ENCODE measurements at regions not wholly inside any gene's neighbourhood (a gene's known extent, or its start where the extent isn't known, plus 50 kb on each side); places are given as distances from the start of the nearest gene placed in this dataset.

DNA sequence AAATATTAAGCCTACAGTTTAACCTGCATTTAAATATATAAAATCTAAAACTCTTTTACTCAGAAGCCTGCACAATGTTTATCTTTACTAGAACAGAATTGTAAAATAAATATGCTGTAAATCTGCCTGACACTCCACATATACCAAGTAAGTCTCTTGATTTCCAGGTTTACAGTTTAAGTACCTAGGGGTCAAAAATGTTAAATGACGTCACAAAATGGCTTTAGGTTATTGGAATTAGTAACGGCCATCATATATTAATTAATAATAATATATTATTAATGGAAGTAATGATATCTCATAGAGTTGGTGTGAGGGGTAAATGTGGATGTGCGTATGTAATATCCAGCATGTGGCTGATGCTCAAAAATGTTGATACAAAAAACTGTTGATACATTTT lies 114.8 kb upstream of the ANO5 start (continued):
- TF ChIP-seq CBX3 (IDR thresholded peaks at IDR 0.05; ENCODE audit: borderline replicate concordance in 1 of 2, low read length in 2 of 2) (no peak), OTX1 (CRISPR knock-in tag; IDR thresholded peaks at IDR 0.05) (no peak), NCOA2 (IDR thresholded peaks at IDR 0.05; ENCODE audit: partially characterized antibody in 2 of 2) (no peak), BMI1 (IDR thresholded peaks at IDR 0.05; ENCODE audit: low read length) (no peak), PPARD (CRISPR knock-in tag; IDR thresholded peaks at IDR 0.05) (no peak), ETS2 (tag; IDR thresholded peaks at IDR 0.05; ENCODE audit: borderline replicate concordance, poor library complexity, severe bottlenecking) (no peak), MEF2A (IDR thresholded peaks at IDR 0.05; ENCODE audit: control insufficient read depth, low read depth, low read length) (no peak), TAF15 (IDR thresholded peaks at IDR 0.05; ENCODE audit: low read depth, low read length) (no peak)

DNA sequence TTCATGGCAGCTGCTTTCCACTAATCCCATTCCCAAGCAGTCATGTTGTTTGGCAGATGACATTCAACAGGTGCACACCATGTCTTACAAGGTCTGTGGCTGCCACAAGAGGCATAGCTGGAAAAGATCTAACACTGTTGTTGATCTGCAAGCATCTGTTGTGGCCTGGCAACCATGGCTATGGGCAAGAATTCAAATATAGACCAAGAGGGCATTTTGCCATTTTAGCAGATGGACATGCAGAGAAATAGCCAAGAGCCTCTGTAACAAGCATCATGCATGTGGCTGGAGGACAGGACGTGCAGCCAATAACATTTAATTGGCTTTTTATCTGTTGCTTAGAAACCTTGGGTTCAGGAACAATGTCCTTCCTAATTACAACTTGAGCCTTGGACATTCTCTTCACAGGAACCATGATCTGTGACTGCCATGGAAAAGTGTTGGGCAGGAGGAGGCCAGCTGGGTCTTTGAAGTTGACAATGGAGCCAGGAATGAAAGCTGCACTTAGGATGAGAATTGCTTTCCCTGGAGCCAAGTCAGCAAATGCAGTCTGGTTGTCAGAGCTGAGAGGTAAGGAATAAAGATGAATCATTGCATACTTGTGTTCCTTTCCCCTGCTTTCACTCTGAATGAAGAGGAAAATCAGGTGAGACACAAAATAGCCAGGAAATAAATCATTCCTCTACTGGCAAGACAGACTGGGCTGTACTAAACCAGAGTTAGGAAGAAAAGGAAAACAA lies 113.6 kb upstream of the ANO5 start:
- in situ Hi-C loops (cut with MboI) (no loop called here), intact Hi-C loops (cut with micrococcal nuclease) (no loop called here)
- Histone ChIP-seq H3K9ac (ENCODE audit: insufficient read depth in 1 of 2, low read depth in 2 of 2, low read length in 2 of 2) (no peak overlapping the region), H3K4me3 (no peak overlapping the region), H3K4me1 (replicated peaks in 1 of 2; ENCODE audit: control insufficient read depth in 2 of 2, insufficient read depth in 2 of 2, low read length in 2 of 2) (no peaks in the 10 kb centered on the region), H3K27me3 (ENCODE audit: control insufficient read depth in 2 of 2, insufficient read depth in 2 of 2, low read length in 2 of 2) (no peaks in the 10 kb centered on the region), H3K9me1 (ENCODE audit: control insufficient read depth, insufficient read depth, low read length) (no peaks in the 10 kb centered on the region), H4K20me1 (replicated peaks; ENCODE audit: control insufficient read depth, insufficient read depth, low read length) (no peaks in the 10 kb centered on the region), H3K4me2 (ENCODE audit: insufficient read depth, low read length) (no peak overlapping the region), H3K79me2 (ENCODE audit: control insufficient read depth, insufficient read depth, low read length) (no peaks in the 10 kb centered on the region), H3K27ac (ENCODE audit: extremely low read depth, low read depth, low read length) (no peak overlapping the region), H2AFZ (ENCODE audit: low read depth, low read length) (no peak overlapping the region), H3K36me3 (ENCODE audit: control insufficient read depth, insufficient read depth, low read length) (no peaks in the 10 kb centered on the region), H3K9me3 (replicated peaks; ENCODE audit: control insufficient read depth, insufficient read depth, low read depth, low read length) (no peaks in the 10 kb centered on the region)
- ATAC-seq (no peak), FAIRE-seq (no peak), DNase-seq (ENCODE audit: extremely low read depth in 1 of 4, low spot score in 3 of 4) (no peak)
- ChIA-PET CTCF (ENCODE audit: low intra/inter-chr PET ratio) (no interaction called here), POLR2A (no interaction called here)
- TF ChIP-seq ZNF561 (CRISPR knock-in tag; conservative IDR thresholded peaks at IDR 0.05) (no peak), SAFB (IDR thresholded peaks at IDR 0.05; ENCODE audit: borderline replicate concordance, low read depth, low read length) (no peak), NONO (IDR thresholded peaks at IDR 0.05; ENCODE audit: low read depth in 2 of 2, low read length in 1 of 2) (no peak)
- WGBS (ENCODE audit: insufficient coverage, low coverage, missing lambda C conversion rate) = 0% methylated on average over 1 of the region's 1 CpG
- no TSS peak for BruUV-seq (replicated peaks)
